UCSD-AML1 (cell line): ENCODE measurements at regions not wholly inside any gene's neighbourhood (a gene's known extent, or its start where the extent isn't known, plus 50 kb on each side); places are given as distances from the start of the nearest gene placed in this dataset.
A peak's percentile ranks its signal among the peaks of the same experiment; 100 is the strongest.
"Not testable (repeated sequence)": the region's sequence is repeated elsewhere in the genome, so short reads cannot be mapped to it uniquely, and the experiment has no call there.

Experiments
- DNase-seq: peaks from one replicate; lab custom pipeline; 2025; ENCODE audit not compliant: unreplicated experiment; lab: John Stamatoyannopoulos, UW

DNA sequence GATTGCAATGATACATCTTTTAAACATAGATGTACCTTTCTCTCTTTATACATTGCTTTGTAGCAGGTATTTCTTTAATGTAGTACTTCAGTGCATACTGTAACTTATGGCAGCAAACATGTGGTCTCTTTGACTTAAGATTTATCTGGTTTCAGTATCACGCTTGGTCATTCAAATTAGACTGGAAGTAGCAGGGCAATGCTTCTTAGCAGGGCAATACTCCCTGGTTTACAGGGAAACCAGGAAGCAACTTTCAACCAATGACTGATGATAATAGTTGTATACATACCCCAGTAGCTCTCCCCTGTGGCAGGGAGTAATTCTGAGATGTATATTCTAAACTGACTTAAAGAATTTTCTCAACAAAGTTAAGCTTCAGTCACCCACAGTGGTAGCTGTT, 761.1 kb upstream of the CDH10 start:
- no peak for DNase-seq

DNA sequence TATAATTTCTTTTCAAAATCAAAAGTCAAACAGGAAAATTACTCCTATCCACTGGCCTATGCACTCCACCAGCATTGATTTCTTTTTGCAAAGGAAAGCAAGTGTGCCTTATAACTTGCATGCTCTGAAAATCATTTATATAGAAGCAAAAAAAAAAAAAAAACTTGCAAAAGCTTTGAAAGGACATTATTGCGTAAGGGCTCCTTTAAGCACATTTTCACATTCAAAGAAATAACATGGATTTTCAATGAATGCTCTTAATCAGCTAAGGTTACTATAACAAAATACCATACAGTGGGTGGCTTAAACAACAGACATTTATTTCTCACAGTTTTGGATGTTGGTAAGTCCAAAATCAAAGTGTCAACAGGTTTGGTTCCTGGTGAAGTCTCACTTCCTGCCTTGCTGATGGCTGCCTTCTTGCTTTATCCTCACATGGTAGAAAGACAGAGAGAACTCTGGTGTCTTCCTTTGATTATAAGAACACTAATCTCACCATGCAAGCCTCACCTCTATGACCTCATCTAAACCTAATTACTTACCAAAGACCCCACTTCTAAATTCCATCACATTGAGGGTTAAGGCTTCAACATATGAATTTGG, 755.2 kb upstream of the CDH10 start:
- no peak for DNase-seq

DNA sequence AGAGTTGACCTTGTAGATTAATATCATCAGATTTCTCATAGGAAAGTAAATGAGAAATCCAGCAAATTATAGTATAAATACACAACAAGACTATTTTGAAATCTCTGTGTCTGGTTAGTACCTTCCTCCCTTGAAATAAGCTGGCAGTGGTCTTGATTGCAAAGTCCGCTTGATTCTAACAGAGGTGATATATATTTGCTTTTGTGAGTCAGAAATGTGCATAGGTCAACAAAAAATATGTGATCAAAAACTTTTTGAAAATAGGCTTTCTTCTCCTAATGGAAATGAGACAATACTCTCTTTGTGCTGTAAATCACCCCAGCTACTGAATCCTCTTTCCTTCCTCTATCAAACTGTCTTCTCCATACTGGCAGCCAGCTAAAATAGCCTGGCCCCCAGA, 749.2 kb upstream of the CDH10 start:
- DNase-seq, result no peak

GRCh38 chr5:25393256-25393655, 748.5 kb upstream of the CDH10 start:
- no peak for DNase-seq

DNA sequence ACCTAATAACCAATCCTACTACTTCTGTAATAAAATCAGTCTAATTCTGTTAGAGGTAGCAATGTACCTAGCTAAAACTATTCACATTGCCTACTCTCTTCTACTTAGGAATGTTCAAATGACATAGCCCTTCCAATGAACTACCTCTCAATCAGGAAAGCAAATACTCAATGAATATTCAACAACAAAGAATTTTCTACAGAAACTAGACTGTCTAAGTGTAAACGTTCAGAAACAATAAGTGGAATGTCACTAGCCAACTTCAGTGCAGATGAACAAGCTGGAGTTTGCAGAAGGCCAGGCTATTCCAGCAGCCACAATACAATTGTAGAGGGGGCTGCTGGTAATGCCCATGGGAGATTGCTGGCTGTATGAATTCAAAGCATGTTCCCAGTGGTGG, 743.2 kb upstream of the CDH10 start:
- no peak for DNase-seq

DNA sequence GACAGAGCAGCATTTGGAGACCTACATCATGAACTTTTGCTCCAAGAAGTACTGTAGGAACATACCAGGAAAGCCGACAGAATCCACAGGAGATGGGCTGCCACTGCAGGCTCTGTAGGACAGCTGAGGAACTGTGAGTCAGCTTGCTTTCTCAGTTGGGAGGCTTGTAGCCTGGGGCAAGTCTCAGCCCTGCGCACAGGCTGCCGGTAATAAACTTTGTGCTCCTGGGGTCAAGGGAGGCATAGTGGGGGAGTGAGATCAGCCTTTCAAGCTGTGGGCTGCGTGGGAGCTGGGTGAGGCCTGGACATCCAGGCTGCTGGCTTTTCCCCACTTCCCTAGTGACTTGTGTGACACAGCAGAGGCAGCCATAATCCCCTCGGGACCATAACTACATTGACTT, 718.0 kb upstream of the CDH10 start:
- DNase-seq, result no peak

GRCh38 chr5:25358919-25359318, 714.1 kb upstream of the CDH10 start:
- DNase-seq, result no peak

DNA sequence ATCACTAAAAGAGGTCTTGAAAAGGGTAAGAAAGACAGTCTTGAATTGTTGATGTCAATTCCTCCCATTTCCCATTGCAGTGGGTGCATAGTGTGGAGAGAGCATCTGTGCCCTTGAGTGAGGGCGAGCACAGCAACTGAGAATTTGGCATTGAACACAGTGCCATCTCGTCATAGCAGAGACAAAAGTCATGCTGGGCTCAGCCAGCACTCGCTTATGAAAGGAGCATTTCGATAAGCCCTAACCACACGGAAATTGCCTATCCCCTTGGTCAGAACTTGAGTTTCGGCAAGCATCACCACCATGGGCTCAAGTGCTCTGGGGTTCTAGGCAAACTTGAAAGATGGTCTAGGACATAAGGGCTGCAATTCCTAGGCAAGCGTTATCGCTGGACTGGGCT, 712.8 kb upstream of the CDH10 start:
- no peak for DNase-seq

DNA sequence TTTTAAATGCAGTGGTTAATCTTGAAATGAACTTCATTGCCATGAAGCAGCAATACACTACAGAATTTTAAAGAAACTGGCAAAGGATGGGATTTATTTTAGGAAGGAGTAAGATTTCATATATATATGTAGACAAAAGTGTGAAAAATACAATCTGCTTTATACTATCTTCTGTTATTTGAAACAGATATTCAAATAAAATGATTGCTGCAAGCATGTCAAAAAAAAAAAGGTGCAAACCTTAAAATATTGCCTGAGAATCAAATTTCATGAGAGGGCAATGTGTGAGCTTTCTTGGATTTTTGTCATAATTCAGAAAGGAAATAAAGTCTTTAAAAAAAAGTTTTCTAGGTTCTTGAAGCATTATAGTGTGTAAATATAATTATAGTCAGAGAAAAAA, 705.0 kb upstream of the CDH10 start:
- no peak for DNase-seq

GRCh38 chr5:25345240-25345771, 700.5 kb upstream of the CDH10 start:
- DNase-seq, result no peak

GRCh38 chr5:25339541-25339940, 694.8 kb upstream of the CDH10 start:
- no peak for DNase-seq

DNA sequence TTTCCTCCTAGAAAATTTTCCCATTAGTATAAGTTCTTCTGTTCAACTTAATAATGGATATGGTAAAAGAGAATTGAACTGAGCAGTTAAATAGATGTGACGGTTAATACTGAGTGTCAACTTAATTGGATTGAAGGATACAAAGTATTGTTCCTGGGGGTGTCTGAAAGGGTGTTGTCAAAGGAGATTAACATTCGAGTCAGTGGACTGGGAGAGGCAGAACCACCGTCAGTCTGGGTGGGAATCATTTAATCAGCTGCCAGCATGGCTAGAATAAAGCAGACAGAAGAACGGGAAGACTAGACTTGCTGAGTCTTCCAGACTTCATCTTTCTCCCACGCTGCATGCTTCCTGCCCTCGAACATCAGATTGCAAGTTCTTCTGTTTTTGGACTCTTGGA, 689.6 kb upstream of the CDH10 start:
- peak; percentile 4 for DNase-seq

DNA sequence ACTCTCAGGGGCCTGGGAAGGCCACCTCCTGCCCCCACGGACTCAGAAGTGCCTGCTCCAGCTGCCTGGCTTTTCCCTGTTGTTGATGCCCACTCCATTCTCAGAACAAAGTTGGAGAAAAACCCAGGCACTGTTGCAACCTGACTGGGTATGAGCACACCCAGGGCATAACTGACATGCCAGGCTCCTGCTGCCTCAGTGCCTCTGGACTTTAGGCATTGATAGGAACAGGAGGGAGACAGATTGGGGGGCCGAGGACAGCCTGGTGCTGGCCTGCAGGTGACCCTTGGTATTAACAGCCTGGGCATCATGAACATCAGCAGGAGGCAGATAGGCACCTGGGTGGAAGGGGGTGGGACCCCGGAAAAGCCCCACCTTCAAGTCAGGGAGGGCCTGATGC, 685.9 kb upstream of the CDH10 start:
- DNase-seq, result no peak

- no peak for DNase-seq
Measured at GRCh38 chr5:25327172-25327571, 682.4 kb upstream of the CDH10 start.

GRCh38 chr5:25301836-25302235, 657.1 kb upstream of the CDH10 start:
- no peak for DNase-seq

DNA sequence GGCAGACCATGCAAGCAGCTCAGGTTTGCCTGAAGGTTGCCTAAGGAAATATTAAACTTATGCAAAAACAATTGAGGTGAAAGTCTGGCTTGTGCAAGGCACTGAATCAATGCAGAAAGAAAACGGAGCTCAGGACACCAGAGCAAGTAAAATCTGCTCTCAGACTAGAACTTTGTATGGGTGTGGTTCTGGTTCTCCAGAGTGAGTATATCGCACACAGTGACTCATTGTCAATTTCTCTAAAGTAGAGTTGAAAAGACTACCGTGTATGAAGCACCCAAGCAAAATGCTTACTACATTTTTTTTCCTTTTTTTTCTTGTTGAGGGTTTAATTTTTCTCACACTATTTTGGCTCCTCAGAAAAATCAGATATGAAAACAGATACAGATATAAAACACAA, 650.3 kb upstream of the CDH10 start:
- no peak for DNase-seq

DNA sequence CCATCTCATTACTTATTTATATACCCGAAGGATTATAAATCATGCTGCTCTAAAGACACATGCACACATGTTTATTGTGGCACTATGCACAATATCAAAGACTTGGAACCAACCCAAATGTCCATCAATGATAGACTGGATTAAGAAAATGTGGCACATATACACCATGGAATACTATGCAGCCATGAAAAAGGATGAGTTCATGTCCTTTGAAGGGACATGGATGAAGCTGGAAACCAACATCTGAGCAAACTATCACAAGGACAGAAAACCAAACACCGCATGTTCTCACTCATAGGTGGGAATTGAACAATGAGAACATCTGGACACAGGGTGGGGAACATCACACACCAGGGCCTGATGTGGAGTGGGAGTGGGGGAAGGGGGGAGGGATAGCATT, 645.0 kb upstream of the CDH10 start:
- not testable (repeated sequence) for DNase-seq

GRCh38 chr5:25286319-25286718, 641.5 kb upstream of the CDH10 start:
- DNase-seq, result no peak

- no peak for DNase-seq
Measured at GRCh38 chr5:25285136-25285535, 640.4 kb upstream of the CDH10 start.

DNA sequence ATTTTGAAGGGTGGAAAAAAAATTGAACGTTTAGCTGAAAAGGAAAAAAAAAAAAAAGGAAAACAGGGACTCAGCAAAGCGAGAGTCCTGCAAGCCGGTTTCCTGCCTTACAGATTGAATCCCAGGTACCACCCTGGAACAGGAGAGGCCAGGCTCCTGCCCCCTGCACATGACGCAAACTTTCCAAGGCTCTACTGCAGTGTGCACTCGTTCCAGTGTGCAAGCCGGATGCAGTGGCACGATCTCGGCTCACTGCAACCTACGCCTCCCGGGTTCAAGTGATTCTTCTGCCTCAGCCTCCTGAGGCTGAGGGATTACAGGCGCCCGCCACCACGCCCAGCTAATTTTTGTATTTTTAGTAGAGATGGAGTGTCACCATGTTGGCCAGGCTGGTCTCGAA, 618.7 kb upstream of the CDH10 start:
- DNase-seq, result not testable (repeated sequence)

GRCh38 chr5:25262221-25262620, 617.4 kb upstream of the CDH10 start:
- no peak for DNase-seq

- DNase-seq, result no peak
Measured at GRCh38 chr5:25255128-25255527, 610.4 kb upstream of the CDH10 start.

GRCh38 chr5:25241981-25242380, 597.2 kb upstream of the CDH10 start:
- DNase-seq, result no peak
